GM10248 (cell line): ENCODE measurements at regions not wholly inside any gene's neighbourhood (a gene's known extent, or its start where the extent isn't known, plus 50 kb on each side); places are given as distances from the start of the nearest gene placed in this dataset.

Experiments
- CTCF ChIA-PET: fragments of 300-600 bp; sonication (Branson Sonifier 250); formaldehyde crosslinking; extraction: SDS; loops from one replicate; lab custom pipeline; 2021; ENCODE audit warnings: antibody characterized with exemption; lab: Yijun Ruan, JAX
- POLR2A ChIA-PET: fragments of 350-650 bp; sonication (Branson Sonifier 250); formaldehyde crosslinking; extraction: SDS; loops from one replicate; lab custom pipeline; 2020; ENCODE audit warnings: antibody characterized with exemption; lab: Yijun Ruan, JAX
- DNase-seq: peaks from one replicate; pipeline ENCODE4 v3.0.0; 2012; ENCODE audit errors: extremely low spot score
- TF ChIP-seq, protein P1 (sequence below): IDR thresholded peaks from 2 replicates; pipeline ENCODE4 v1.5.1; 2012; ENCODE audit warnings: mild to moderate bottlenecking, low read depth; ENCODE audit errors: extremely low read depth, missing control alignments, control extremely low read depth

DNA sequence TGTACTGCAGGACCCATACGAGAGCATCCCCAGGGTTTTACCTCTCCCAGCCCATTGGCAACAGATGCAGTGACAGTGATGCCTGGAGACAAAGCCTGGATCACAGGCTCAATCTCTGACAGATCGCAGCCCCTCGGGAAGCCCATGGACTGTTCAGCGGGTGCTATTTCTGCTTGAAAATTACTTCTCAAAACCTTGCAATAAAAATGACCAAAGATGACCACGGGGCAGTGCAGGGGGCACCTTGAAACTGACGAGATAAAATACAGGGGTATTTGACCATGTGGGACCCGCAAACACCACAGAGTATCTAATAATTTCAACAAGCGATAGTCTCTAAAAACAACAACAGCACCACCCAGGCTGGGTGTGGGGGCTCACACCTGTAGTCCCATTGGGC lies 118.3 kb downstream of the C16orf95 start:
- no peak for DNase-seq
- TF ChIP-seq, protein P1, sequence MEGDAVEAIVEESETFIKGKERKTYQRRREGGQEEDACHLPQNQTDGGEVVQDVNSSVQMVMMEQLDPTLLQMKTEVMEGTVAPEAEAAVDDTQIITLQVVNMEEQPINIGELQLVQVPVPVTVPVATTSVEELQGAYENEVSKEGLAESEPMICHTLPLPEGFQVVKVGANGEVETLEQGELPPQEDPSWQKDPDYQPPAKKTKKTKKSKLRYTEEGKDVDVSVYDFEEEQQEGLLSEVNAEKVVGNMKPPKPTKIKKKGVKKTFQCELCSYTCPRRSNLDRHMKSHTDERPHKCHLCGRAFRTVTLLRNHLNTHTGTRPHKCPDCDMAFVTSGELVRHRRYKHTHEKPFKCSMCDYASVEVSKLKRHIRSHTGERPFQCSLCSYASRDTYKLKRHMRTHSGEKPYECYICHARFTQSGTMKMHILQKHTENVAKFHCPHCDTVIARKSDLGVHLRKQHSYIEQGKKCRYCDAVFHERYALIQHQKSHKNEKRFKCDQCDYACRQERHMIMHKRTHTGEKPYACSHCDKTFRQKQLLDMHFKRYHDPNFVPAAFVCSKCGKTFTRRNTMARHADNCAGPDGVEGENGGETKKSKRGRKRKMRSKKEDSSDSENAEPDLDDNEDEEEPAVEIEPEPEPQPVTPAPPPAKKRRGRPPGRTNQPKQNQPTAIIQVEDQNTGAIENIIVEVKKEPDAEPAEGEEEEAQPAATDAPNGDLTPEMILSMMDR = no peak
- CTCF ChIA-PET = no interaction called here
- POLR2A ChIA-PET = no interaction called here

DNA sequence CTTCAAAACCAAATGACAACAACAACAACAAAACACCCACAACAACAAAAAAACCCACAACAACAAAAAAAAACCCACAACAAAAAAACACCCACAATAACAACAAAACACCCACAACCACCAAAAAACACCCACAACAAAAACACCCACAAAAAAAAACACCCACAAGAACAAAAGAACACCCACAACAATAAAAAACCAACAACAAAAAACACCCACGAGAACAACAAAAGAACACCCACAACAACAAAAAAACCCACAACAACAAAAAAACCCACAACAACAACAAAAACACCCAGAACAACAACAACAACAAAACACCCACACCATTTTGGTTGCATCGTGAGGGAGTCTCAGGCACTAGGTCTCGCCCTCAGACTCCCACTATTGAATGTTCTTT lies 117.8 kb downstream of the C16orf95 start:
- TF ChIP-seq, protein P1 = no peak
- DNase-seq = no peak
- ChIA-PET CTCF (no interaction called here), POLR2A (no interaction called here)

DNA sequence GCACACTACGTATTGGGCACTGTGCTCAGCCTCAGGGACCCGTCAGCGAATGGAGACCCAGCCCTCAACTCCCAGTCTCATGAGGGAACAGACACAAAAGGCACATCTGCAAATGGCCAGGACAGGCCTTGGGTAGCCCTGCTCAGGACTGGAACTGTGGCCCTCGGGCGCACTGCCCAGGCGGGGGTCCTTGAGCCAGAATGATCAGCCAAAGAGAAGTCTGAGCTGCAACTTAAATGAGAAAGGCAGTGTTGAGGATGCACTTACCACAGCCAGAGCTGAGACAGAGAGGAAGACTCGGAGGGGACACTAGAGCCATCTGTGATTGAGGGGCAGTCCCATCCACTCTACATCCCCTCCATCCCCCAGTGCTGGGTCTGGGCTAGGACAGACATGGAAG lies 117.3 kb downstream of the C16orf95 start:
- CTCF ChIA-PET = no interaction called here
- POLR2A ChIA-PET = no interaction called here
- TF ChIP-seq, protein P1 = no peak
- DNase-seq = no peak

DNA sequence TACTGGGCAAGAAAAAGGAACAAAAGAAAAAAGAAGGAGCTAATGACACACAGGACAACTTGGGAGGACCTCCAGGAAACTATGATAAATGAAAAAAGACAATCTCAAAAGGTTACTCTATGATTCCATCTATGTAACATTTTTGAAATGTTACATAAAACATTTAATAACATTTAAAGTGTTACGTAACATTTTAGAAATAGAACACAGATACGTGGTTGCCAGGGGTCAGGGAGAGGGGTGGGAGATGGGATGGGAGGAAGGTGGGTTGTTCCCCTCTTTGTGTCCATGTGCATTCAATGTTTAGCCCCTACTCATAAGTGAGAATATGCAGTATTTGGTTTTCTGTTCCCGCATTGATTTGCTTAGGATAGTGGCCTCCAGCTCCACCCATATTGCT lies 116.6 kb downstream of the C16orf95 start:
- TF ChIP-seq, protein P1 = no peak
- POLR2A ChIA-PET = no interaction called here
- DNase-seq = no peak
- CTCF ChIA-PET = no interaction called here

DNA sequence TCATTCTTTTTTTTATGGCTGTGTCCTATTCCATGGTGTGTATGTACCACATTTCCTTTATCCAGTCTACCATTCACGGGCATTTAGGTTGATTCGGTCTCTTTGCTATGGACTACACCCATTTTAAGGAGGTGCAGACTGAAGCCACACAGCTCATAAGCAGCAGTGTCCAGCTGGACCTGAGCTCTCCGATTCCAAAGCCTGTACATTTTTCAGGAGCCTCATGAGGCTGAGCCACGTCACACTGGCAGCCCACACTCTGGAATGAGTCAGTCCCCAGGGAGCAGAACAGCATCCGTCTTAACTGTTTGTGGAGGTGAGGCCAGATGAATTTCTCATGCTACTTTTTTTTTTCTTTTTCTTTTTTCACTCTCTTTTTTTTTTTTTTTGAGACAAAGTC lies 116.1 kb downstream of the C16orf95 start:
- CTCF ChIA-PET = interaction anchor here (1.5 to 2.4 kb wide), 2 partner anchors 13 to 78 kb away, joined by 4 to 10 read pairs; no protein-coding TSS in a partner anchor
- TF ChIP-seq, protein P1 = no peak
- DNase-seq = no peak
- POLR2A ChIA-PET = no interaction called here

DNA sequence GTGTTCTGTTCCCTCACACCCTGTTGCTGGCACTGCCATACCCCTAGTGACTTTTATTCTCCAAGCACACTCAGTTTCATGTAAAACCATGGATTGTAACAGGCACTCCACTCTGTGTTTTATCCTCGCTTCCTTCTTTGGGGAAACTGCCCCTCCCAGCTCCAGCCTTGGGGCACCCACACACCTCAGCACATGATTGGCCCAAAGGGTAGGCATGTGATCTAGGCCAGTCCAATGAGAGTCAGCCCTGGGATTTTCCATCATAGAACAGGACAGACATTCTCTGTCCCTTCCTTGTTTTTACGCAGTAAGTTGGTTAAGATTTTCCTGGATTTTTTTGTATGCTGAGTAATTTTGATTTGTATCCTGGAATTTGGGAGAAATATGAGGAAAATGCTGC lies 115.4 kb downstream of the C16orf95 start:
- TF ChIP-seq, protein P1 = no peak
- ChIA-PET CTCF (interaction anchor here (1.5 to 2.4 kb wide), 2 partner anchors 13 to 77 kb away, joined by 4 to 10 read pairs; no protein-coding TSS in a partner anchor), POLR2A (no interaction called here)
- no peak for DNase-seq
